ENCODE measurements at regions not wholly inside any gene's neighbourhood (a gene's known extent, or its start where the extent isn't known, plus 50 kb on each side); places are given as distances from the start of the nearest gene placed in this dataset.
A peak's percentile ranks its signal among the peaks of the same experiment; 100 is the strongest.

DNA sequence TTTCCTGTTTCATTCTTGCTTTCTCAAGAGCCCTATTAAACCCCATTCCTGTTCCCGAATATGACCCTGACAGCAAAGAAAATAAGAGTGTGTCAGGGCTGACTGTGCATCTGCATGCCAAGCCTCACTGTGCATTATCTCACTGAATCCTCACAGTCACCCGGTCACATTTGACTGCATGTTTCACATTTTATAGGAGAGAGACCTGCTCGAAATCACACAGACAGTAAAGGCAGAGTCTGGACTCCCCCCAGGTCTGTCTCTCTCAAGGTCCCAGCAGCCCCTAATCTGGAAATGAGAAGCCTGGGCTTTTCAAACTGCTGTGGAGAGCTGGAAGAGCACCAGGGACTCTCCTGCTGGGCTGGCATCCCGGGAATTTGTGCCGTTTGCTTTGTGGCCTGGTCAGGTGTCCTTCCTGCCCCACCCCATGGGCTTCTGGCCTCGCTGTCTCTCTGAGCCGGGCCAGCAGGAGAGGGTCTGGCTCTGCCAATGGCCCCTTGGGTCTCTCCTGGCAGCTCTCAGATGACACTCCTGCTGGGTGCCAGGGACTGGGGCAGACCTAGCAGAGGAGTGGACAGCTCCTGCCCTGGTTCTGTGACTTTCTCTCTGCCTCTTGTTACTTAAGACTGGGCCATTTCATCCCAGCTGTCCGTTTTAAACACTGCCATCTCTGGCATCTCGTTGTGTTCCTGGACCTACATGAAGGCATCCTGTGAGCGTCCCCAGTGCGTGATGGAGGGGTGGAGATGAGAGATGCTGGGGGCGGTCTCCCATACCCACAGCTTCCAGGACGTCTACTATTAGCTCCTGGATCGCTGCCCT is 173.6 kb downstream of the ARHGAP12 start:
- no peak for DNase-seq (ENCODE audit: low read depth in 4 of 4, low spot score in 3 of 4)

DNA sequence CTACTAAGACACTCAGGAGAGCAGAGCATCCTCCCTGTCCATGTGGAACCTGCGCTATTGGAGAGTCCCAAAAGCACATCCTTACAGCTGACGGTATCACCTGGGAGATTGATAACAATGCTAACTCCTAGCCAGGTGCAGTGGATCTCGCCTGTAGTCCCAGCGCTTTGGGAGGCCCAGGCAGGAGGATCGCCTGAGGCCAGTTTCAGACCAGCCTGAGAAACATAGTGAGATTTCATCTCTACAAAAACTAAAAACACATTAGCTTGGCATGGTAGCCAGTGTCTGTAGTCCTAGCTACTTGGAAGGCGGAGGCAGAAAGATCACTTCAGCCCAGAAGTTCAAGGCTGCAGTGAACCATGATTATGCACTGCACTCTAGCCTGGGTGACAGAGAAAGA is 174.9 kb downstream of the ARHGAP12 start:
- no peak for DNase-seq (ENCODE audit: low read depth in 4 of 4, low spot score in 3 of 4)

DNA sequence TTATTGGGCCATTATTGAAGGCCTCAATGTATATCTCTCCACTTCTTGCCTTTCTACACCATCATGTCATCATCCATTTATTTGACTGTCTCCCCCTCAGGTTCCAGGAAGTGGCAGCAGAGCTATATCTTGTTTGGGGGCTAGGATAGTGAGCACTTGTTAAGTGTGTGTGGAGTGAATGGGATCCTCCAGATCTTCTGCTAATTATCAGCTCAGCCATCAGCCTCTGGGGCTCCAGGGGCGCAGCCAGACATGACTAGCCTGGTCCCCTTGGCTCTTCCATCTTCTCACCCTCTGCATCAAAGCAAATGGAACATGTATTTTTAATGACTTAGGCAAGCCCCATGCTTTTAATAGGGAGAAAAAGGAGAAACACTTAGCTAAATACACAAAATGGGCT is 176.5 kb downstream of the ARHGAP12 start:
- DNase-seq (ENCODE audit: low read depth in 4 of 4, low spot score in 3 of 4) = no peak

DNA sequence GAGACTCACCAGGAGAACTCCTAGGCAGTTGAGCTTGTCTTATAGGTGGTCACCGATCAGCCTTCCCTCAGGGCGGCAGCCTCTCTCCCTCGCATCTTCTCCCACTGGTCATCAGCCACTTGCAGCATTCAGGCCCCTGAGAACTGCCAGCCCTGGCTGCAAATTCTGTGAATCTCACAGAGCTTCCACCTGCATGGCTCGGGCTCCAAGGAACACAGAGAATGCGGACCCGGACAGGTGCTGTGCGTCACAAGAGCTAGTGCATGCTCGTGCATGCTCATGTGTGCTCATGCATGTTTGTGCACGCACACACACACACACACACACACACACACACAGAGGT is 176.9 kb downstream of the ARHGAP12 start:
- DNase-seq (ENCODE audit: low read depth in 4 of 4, low spot score in 3 of 4) = no peak

DNA sequence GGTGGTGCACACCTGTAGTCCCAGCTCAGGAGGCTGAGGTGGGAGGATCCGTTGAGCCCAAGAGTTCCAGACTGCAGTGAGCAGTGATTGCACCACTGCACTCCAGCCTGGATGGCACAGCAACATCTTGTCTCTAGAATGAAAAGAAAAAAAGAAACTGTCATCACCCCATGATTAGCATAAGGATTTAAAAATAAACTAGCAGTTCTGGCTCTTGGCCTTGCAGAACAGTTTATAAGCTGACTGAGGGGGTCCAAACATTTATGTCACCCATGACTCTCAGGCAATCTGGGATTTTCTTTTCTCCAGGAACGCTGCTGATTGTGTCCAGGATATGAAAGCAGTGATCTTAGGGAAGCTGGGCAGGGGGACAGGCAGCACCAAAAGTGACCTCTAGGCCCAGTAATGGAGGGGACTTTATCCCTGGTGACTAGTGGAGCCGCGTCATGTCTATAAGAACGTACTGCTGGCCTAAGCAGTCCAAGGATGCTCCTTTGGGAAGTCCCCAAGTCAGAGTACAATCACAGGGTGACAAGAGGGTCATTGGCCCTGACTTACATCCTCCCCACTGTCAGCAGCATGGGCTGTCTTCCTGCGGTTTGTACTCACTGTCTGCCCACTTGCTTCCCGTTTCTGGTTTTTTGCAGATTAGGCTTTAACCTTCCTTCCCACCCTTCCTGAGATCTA is 177.4 kb downstream of the ARHGAP12 start:
- no peak for DNase-seq (ENCODE audit: low read depth in 4 of 4, low spot score in 3 of 4)

DNA sequence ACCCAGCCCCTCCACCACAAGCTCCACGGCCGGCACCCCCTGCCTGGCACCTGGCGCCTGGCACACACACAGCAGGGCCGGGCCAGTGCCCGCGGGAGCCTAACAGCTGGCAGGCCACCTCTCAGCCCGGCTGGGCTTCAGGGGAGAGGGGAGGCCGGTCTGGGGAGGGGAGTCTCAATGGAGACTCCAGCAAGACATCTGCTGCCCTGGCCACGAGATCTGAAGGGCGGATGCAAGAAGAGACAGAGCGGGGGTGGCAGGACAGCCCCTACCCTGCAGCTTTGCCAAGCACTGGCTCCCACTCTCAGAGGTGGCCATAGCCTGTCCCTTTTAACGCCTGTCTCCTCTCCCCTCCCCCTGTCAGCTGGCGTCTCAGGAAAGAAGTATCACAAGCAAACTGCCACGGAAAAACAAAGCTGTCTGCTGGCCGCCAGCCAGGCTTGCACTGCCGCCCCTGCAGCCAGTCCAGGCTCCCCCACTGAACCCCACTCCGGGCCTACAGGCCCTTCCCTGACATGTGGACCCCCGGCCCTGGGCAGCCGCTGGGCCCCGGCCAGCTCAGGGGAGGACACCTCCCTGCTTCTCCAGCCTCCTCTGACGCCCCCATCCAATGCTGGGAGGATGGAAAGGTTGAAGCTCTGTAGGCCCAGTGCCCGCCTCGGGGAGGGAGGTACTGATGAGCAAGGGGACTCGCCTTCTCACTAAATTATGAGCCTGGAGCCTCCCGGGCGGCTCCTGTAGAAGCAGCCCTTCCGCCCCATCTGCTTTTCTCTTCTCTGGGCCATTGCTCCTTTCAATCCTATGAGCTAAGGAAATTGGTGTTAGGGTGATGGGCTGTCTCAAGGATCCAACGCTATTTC is 178.4 kb downstream of the ARHGAP12 start:
- peak in 1 of 4 donors; percentile 29 for DNase-seq (ENCODE audit: low read depth in 4 of 4, low spot score in 3 of 4)

DNA sequence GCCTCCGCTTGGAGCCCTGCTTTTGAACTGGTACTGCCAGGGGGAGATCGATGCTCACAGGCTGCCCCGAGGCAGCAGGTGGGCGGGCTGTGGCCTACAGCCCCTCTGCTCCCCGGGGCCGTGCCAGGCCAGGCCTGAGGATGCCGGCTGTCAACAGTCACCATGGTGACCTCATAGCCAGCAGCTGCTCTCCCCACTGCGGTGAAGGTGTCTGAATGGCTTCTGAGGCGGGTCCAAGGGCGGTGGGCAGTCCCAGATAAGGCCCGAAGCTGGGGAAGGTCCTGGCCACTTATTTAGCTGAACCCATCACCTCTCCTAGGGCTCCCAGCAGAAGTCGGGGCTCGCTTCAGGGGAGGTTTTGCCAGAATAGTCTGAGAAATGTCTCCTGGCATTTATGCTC is 179.3 kb downstream of the ARHGAP12 start:
- DNase-seq (ENCODE audit: low read depth in 4 of 4, low spot score in 3 of 4) = no peak

DNA sequence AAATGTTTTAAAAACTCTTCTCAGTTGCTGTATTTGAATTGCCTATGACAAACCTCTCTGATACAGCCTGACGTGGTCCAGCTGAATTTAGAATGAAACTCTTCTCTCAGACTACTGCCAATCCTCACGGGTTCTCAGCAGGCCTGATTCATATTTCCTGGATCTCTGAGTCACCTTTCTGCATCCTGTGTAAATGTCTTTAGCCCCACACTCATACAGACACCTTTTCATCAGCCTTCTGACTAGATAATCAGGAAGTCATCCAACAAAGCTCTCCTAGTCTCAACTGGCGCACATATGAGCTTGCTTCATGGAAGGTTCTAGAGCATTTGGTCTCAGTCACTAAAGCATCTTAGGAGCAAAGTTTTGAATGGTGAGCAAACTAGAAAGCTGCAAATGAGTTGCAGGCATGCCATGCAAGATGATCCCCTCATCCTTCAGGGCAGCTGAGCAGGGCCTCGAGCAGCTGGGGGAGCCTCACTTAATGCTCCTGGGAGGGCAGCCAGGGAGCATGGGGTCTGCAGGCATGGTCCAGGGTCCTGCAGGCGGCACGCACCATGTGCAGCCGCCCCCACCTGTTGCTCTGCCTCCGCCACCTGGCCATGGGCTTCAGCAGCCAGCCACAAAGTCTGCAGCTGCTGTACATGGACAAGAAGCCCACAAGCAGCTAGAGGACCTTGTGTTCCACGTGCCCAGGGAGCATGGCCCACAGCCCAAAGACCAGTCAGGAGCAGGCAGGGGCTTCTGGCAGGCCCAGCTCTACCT is 182.8 kb downstream of the ARHGAP12 start:
- no peak for DNase-seq (ENCODE audit: low read depth in 4 of 4, low spot score in 3 of 4)

DNA sequence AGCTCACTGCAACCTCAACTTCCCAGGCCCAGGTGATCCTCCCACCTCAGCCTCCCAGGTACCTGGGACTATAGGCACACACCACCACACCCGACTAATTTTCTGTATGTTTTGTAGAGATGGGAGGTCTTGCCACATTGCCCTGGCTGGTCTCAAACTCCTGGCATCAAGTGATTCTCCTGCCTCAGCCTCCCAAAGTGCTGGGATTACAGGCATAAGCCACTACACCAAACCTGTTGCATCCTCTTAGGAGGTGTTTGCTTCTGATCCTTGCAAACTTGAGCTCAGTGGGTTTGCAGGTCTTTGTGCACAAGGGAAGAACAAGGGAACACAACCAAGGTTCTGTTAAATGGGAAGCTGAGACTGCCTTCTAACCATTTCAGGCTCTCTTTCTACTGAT is 184.6 kb downstream of the ARHGAP12 start:
- no peak for DNase-seq (ENCODE audit: low read depth in 4 of 4, low spot score in 3 of 4)

DNA sequence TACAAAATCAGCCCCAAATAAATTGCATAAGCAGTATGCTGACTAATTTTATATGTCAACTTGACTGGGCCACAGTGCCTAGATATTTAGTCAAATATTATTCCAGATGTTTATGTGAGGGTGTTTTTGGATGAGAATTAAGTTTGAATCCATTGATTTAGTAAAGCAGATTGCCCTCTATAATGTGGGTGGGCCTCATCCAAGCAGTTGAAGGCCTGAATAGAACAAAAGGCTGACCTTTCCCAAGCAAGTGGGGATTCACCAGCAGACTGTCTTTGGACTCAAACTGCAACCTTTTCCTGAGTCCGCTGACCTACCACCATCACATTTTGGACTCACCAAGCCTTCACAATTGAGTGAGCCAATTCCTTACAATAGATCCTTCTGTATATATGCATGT is 186.4 kb downstream of the ARHGAP12 start:
- no peak for DNase-seq (ENCODE audit: low read depth in 4 of 4, low spot score in 3 of 4)

DNA sequence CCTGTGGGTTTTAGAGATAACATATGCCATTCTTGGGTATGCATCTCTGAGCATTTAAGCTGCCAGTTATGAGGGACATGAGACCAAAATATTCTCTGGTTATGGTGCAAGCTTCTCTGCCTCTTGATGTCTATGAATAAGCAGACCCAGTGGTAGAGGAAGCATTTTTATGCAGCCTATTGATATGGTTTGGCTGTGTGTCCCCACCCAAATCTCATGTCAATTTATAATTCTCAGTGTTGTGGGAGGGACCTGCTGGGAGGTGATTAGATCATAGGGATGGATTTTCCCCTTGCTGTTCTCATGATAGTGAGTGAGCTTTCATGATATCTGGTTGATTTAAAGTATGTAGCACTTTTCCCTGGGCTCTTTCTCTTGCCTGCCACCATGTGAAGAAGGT is 187.2 kb downstream of the ARHGAP12 start:
- no peak for DNase-seq (ENCODE audit: low read depth in 4 of 4, low spot score in 3 of 4)

DNA sequence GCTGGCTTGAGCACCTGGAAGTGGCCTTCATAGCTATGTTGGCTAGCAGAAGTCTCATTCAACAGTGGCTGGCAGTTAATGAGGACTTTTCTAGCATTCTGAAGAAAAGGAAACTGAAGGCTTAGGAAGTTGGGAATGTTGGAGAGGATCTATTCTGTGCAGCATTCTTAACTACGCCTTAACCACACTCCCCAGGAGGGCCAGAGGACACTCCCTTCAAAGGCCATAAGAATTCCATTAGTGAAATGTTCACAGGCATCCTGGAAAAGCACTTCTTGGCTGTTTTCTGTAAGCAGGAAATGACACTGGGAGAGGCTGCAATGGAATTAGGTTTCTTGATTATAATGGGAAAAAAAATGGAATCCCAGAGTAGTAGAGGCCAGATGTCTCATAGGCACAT is 188.9 kb downstream of the ARHGAP12 start:
- no peak for DNase-seq (ENCODE audit: low read depth in 4 of 4, low spot score in 3 of 4)

DNA sequence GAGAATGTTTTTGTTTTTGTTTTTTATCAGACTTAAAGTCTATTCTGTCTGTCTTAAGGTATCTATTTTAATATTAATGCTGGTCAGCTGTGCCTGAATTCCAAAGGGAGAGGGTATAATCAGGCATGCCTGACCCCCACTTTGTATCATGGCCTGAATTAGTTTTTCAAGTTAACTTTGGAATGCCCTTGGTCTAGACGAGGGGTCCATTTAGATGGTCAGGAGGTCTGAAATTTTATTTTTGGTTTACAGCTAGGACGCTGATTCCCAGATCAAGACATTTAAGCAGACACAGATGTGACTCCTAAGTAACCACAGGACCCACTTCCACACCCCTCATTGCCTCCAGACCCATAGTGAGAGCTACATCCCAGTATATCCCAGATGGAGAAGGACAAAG is 189.5 kb downstream of the ARHGAP12 start:
- DNase-seq (ENCODE audit: low read depth in 4 of 4, low spot score in 3 of 4) = no peak

DNA sequence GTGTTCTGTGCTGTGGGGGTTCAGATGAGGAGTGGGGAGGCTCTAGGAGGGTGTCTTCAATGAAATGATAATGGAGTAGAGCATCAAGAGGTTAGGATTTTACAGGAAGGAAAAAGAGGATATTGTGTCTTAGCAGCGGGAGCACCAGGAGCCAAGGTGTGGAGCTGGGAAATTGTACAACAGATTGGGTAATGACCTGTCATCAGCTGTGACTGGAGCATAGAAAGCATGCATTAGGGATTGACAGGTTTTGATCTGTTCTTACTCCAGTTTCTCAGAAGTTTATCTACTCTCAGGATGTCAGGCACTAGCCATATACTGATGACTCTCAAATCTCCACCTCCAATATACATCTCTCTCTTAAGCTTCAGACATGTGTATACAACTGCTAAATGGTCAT is 196.9 kb downstream of the ARHGAP12 start:
- DNase-seq (ENCODE audit: low read depth in 4 of 4, low spot score in 3 of 4) = no peak

DNA sequence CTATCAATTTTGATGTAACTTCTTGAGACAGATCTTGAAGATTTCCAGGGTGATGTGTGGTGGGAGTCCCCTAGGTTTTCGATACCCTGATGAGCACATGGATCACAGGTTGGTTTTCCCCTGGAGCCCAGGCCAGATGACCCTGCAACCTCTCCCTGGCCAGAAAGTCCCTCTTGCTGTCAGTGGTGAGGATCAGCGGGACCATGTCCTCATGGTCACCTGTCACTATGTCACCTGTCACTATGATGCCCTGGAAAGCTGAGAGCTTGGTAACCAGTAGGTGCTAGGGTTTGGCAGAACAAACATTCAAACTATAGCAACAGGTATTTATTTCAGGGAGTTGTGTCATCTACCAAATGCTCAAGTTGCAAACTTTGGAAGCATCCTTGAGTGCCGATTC is 197.9 kb downstream of the ARHGAP12 start:
- no peak for DNase-seq (ENCODE audit: low read depth in 4 of 4, low spot score in 3 of 4)

DNA sequence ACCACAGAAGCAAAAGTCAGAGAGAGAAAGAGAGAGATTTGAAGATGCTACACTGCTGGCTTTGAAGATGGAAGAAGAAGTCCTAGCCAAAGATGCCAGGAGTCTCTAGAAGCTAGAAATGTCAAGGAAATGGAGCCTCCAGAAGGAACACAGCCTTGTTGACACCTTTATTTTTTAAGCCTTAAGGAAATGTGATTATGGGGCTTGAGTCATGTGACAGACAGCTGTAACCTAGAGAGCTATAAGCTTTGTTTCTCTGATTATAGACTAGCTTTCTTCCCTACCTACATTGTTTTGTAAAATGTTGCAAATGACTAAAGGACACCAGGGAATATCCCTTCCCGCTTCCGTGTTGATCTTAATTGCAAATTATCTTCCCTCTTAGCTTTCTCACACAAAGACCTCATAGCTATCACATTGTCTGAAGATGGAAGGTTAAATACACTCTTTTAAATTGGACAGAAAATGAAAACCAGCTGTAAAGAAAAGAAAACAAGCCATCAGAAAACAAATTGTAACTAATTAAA is 199.9 kb downstream of the ARHGAP12 start:
- no peak for DNase-seq (ENCODE audit: low read depth in 4 of 4, low spot score in 3 of 4)

DNA sequence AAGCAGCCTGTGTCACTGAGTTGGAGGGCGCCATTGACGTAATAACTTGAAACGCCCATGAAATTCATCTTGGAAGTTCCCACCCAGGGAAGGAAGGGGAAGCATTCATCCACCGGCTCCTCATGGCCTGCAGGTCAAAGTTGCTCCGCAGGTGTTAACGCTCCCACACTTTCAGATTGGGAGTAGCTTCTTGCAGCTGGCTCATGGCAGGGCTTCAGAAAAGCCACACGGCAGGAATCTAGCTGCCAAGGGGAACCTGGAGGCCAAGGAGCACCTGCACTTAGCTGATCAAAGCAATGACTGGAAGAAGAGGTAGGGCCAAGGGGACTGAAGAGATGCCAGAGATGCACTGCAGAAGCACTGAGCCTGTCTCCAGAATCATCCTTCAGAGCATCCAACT is 203.2 kb downstream of the ARHGAP12 start:
- DNase-seq (ENCODE audit: low read depth in 4 of 4, low spot score in 3 of 4) = no peak

DNA sequence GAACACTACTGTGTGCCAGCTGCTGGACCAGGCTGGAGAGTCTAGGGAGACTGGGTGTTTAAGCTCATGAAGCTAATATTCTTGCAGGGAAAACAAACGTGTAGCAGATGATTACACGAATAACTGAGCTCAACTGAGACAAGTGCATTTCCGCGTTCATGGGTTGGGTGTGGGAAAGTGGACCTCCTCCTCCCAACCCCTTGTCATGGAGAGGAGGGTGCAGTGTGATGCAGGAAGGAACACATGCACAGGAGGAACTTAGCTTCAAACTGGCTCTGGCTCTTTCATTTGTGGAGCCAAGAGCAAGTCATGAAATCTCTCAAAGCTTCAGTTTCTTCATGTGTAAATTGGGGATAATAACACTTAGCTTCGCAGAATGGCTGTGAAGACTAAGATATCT is 204.3 kb downstream of the ARHGAP12 start:
- DNase-seq (ENCODE audit: low read depth in 4 of 4, low spot score in 3 of 4) = no peak

DNA sequence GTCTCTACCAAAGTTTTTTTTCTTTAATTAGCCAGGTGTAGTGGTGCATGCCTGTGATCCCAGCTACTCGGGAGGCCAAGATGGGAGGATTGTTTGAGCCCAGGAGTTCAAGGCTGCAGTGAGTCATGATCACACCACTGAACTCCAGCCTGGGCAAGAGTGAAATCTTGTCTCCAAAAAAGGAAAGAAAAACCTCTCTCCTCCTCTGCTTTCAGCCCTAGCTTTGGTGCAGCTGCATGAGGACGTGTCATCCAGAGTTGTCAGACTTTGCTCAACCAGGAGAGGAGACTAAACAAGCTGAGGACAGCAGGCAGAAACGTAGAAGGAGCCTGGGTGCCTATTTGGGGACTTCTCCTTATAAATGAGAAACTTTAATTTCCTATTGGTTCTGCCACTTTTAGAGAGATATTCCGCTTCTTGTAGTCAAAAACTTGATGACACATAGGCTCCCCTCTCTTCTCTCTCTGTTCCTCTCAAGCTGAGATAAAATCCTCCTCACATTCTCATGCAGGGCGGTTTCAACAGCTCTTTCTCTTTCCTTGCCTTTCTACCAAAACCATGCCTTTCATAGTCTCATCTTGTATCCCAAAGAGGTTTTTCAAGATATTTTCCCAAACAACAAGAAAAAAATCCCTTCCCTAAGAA is 205.4 kb downstream of the ARHGAP12 start:
- no peak for DNase-seq (ENCODE audit: low read depth in 4 of 4, low spot score in 3 of 4)

DNA sequence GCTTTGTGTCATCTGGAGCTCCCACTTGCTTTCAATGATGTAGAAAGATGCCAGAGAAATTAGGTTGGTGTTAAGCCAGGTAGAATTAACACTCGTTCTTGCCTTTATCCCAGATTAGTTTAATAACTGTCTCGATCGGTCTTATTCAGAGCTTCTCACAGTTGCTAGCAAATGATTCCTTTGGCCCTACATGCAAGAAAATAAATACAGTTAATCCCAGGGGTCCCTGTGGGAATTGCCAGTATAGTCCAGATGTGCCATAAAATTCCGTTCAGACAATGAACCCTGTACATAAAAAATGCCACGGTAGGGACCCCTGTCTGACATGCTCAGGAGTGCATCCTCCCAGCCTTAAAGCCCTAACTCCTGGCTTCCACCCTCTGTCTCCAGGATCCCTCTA is 207.5 kb downstream of the ARHGAP12 start:
- no peak for DNase-seq (ENCODE audit: low read depth in 4 of 4, low spot score in 3 of 4)

Data from left renal pelvis (tissue), 4 donors.